IMR-90 (cell line): ENCODE measurements at regions not wholly inside any gene's neighbourhood (a gene's known extent, or its start where the extent isn't known, plus 50 kb on each side); places are given as distances from the start of the nearest gene placed in this dataset.

Experiments
- ATAC-seq: fragments of 200-7000 bp; cut with Tn5 transposase; 2 replicates; pipeline ENCODE4 v1.9.1; 2020; ENCODE audit warnings: low read depth, mild to moderate bottlenecking, moderate library complexity
- BruUV-seq: library from RNA; stranded (reverse); fragments of 400-500 nt; replicated peaks from 2 replicates; lab custom pipeline; 2021; lab: Mats Ljungman, UMichigan
- CTCF ChIA-PET: fragments of 300-600 bp; formaldehyde crosslinking; extraction: SDS; loops from one replicate; lab custom pipeline; 2021; ENCODE audit warnings: antibody characterized with exemption; lab: Yijun Ruan, JAX
- POLR2A ChIA-PET: fragments of 300-600 bp; sonication (Branson Sonifier 250); formaldehyde crosslinking; loops from one replicate; lab custom pipeline; 2022; ENCODE audit warnings: antibody characterized with exemption; ENCODE audit not compliant: unreplicated experiment; lab: Charles Lee
- DNase-seq: peaks from one replicate; pipeline ENCODE4 v3.0.0; 2013
- H2AFZ ChIP-seq: replicated peaks from 2 replicates; pipeline ENCODE3; 2013; ENCODE audit warnings: low read length, mild to moderate bottlenecking; ENCODE audit not compliant: poor library complexity
- H2AK5ac ChIP-seq: 2 replicates; pipeline ENCODE4 v1.6.1; 2013; ENCODE audit warnings: low read depth, low read length, inconsistent platforms
- H2AK9ac ChIP-seq: replicated peaks from 2 replicates; pipeline ENCODE3; 2013; ENCODE audit warnings: mild to moderate bottlenecking, low read depth, low read length, moderate library complexity; ENCODE audit not compliant: poor library complexity
- H2BK120ac ChIP-seq: 2 replicates; pipeline ENCODE4 v1.6.1; 2013; ENCODE audit warnings: low read depth, low read length, inconsistent platforms
- H2BK15ac ChIP-seq: 3 replicates; pipeline ENCODE4 v1.6.1; 2013; ENCODE audit warnings: low read depth, low read length, inconsistent platforms
- H2BK20ac ChIP-seq: 2 replicates; pipeline ENCODE4 v1.6.1; 2013; ENCODE audit warnings: low read depth, mild to moderate bottlenecking, inconsistent platforms, low read length, moderate library complexity
- H2BK5ac ChIP-seq: 2 replicates; pipeline ENCODE4 v1.6.1; 2013; ENCODE audit warnings: mild to moderate bottlenecking, low read depth, low read length, inconsistent platforms; ENCODE audit not compliant: poor library complexity, severe bottlenecking
- H3K14ac ChIP-seq: replicated peaks from 2 replicates; pipeline ENCODE4 v1.6.1; 2013; ENCODE audit warnings: low read depth, low read length, inconsistent platforms
- H3K18ac ChIP-seq: 2 replicates; pipeline ENCODE4 v1.6.1; 2013; ENCODE audit warnings: low read depth, low read length, control low read depth
- H3K23ac ChIP-seq: 2 replicates; pipeline ENCODE4 v1.6.1; 2013; ENCODE audit warnings: low read depth, low read length, inconsistent platforms
- H3K27ac ChIP-seq: 2 replicates; pipeline ENCODE4 v1.5.1; 2013; ENCODE audit warnings: mild to moderate bottlenecking, control low read depth, low read length; ENCODE audit not compliant: insufficient read depth
- H3K27me3 ChIP-seq: 2 replicates; pipeline ENCODE4 v1.6.1; 2013; ENCODE audit warnings: low read length; ENCODE audit not compliant: control insufficient read depth, insufficient read depth
- H3K36me3 ChIP-seq: 2 replicates; pipeline ENCODE4 v1.6.1; 2013; ENCODE audit warnings: low read length, mixed read lengths; ENCODE audit not compliant: control insufficient read depth, insufficient read depth
- H3K4ac ChIP-seq: 2 replicates; pipeline ENCODE4 v1.6.1; 2013; ENCODE audit warnings: low read depth, low read length, inconsistent platforms
- H3K4me1 ChIP-seq: 2 replicates; pipeline ENCODE4 v1.6.1; 2013; ENCODE audit warnings: low read length, mixed read lengths; ENCODE audit not compliant: control insufficient read depth, insufficient read depth
- H3K4me2 ChIP-seq: 2 replicates; pipeline ENCODE4 v1.6.1; 2013; ENCODE audit warnings: low read depth, mild to moderate bottlenecking, control low read depth, low read length, moderate library complexity
- H3K4me3 ChIP-seq: 2 replicates; pipeline ENCODE4 v1.5.1; 2013; ENCODE audit warnings: low read depth, mild to moderate bottlenecking, control low read depth, low read length, moderate library complexity; ENCODE audit not compliant: insufficient read depth
- H3K56ac ChIP-seq: 2 replicates; pipeline ENCODE4 v1.6.1; 2013; ENCODE audit warnings: low read length, inconsistent platforms; ENCODE audit not compliant: insufficient read depth; ENCODE audit errors: extremely low read depth
- H3K79me1 ChIP-seq, 2 experiments: 2 replicates each; pipeline ENCODE4 v1.6.1; 2013; ENCODE audit warnings: low read length in 2 of 2, inconsistent platforms in 1 of 2, low read depth in 1 of 2
- H3K9ac ChIP-seq: 2 replicates; pipeline ENCODE4 v1.6.1; 2013; ENCODE audit warnings: low read depth, low read length, control low read depth
- H3K9me1 ChIP-seq: 2 replicates; pipeline ENCODE4 v1.6.1; 2013; ENCODE audit warnings: low read length, inconsistent platforms; ENCODE audit not compliant: insufficient read depth
- H3K9me3 ChIP-seq: 2 replicates; pipeline ENCODE4 v1.6.1; 2013; ENCODE audit warnings: low read length; ENCODE audit not compliant: control insufficient read depth, insufficient read depth
- H4K20me1 ChIP-seq: 2 replicates; pipeline ENCODE4 v1.6.1; 2013; ENCODE audit warnings: low read length, inconsistent platforms; ENCODE audit not compliant: insufficient read depth
- H4K5ac ChIP-seq: 2 replicates; pipeline ENCODE4 v1.6.1; 2013; ENCODE audit warnings: mild to moderate bottlenecking, low read depth, low read length, control low read depth
- H4K8ac ChIP-seq, 2 experiments: 2 replicates each; pipeline ENCODE4 v1.6.1; 2013; ENCODE audit warnings: low read depth in 2 of 2, low read length in 2 of 2, control low read depth in 1 of 2, inconsistent platforms in 1 of 2
- H4K91ac ChIP-seq: 2 replicates; pipeline ENCODE4 v1.6.1; 2013; ENCODE audit warnings: low read depth, low read length, inconsistent platforms; ENCODE audit not compliant: insufficient read depth
- BHLHE40 ChIP-seq: fragments of 150-350 bp; IDR thresholded peaks from 2 replicates; pipeline ENCODE4 v1.6.1; 2016; ENCODE audit warnings: mild to moderate bottlenecking, low read depth, low read length
- CEBPB ChIP-seq: IDR thresholded peaks from 2 replicates; pipeline ENCODE4 v1.6.1; 2012; ENCODE audit warnings: low read depth, low read length, improper control_type of control experiment
- CTCF ChIP-seq: conservative IDR thresholded peaks from 2 replicates; pipeline ENCODE4 v1.5.1; 2012; ENCODE audit warnings: mild to moderate bottlenecking, low read depth, low read length, improper control_type of control experiment
- ELK1 ChIP-seq: fragments of 150-350 bp; IDR thresholded peaks from 2 replicates; pipeline ENCODE4 v1.6.1; 2016; ENCODE audit warnings: low read depth, mild to moderate bottlenecking, low read length, moderate library complexity, borderline replicate concordance
- FOS ChIP-seq: fragments of 150-350 bp; IDR thresholded peaks from 2 replicates; pipeline ENCODE4 v1.6.1; 2016; ENCODE audit warnings: low read depth, low read length
- MAFK ChIP-seq: IDR thresholded peaks from 2 replicates; pipeline ENCODE4 v1.6.1; 2012; ENCODE audit warnings: low read depth, low read length, improper control_type of control experiment
- MAZ ChIP-seq: IDR thresholded peaks from 2 replicates; pipeline ENCODE4 v1.6.1; 2012; ENCODE audit warnings: low read depth, mild to moderate bottlenecking, low read length, improper control_type of control experiment, moderate library complexity, borderline replicate concordance
- MXI1 ChIP-seq: IDR thresholded peaks from 2 replicates; pipeline ENCODE4 v1.6.1; 2012; ENCODE audit warnings: low read depth, mild to moderate bottlenecking, low read length, moderate library complexity, borderline replicate concordance
- NFE2L2 ChIP-seq: fragments of 150-350 bp; IDR thresholded peaks from 2 replicates; pipeline ENCODE4 v1.6.1; 2016; ENCODE audit warnings: low read depth, mild to moderate bottlenecking, low read length
- POLR2A ChIP-seq: IDR thresholded peaks from 2 replicates; pipeline ENCODE4 v1.6.1; 2012; ENCODE audit warnings: mild to moderate bottlenecking, low read depth, low read length
- RAD21 ChIP-seq: IDR thresholded peaks from 2 replicates; pipeline ENCODE4 v1.6.1; 2012; ENCODE audit warnings: low read length, improper control_type of control experiment
- RCOR1 ChIP-seq: IDR thresholded peaks from 2 replicates; pipeline ENCODE4 v1.6.1; 2012; ENCODE audit warnings: mild to moderate bottlenecking, low read length, improper control_type of control experiment; ENCODE audit not compliant: insufficient replicate concordance
- RFX5 ChIP-seq: IDR thresholded peaks from 2 replicates; pipeline ENCODE4 v1.8.0; 2012; ENCODE audit warnings: low read depth, mild to moderate bottlenecking, low read length, moderate library complexity
- SMC3 ChIP-seq: fragments of 150-350 bp; IDR thresholded peaks from 2 replicates; pipeline ENCODE4 v1.6.1; 2016; ENCODE audit warnings: low read depth, mild to moderate bottlenecking, antibody characterized with exemption, low read length, moderate library complexity
- USF2 ChIP-seq: fragments of 150-350 bp; IDR thresholded peaks from 2 replicates; pipeline ENCODE4 v1.6.1; 2017; ENCODE audit warnings: mild to moderate bottlenecking, antibody characterized with exemption, low read length, low read depth
- WGBS, 2 experiments: methylation state at CpG; one replicate each; pipeline versions ENCODE4 v1.1.5 to v1.1.7; 2013; ENCODE audit warnings: missing lambda C conversion rate in 2 of 2; ENCODE audit not compliant: insufficient read length in 1 of 2; ENCODE audit errors: extremely low coverage in 2 of 2; 5-methylcytosine and 5-hydroxymethylcytosine counted together
- dilution Hi-C: fragments of 300-500 bp; cut with HindIII; formaldehyde crosslinking; loops from one replicate; pipeline ENCODE4 v1.14.3; 2018; ENCODE audit warnings: low sequenced_read_pairs; ENCODE audit not compliant: unreplicated experiment
- in situ Hi-C: fragments of 300-500 bp; cut with MboI; formaldehyde crosslinking; loops from 3 replicates; pipeline ENCODE4 v1.14.3; 2019; ENCODE audit warnings: low sequenced_read_pairs, inconsistent platforms, mixed read lengths
- intact Hi-C: fragments of 100-400 bp; cut with micrococcal nuclease; formaldehyde crosslinking; loops from 2 replicates; pipeline ENCODE4 v1.10.0; 2022

- Histone ChIP-seq H3K23ac (no peak overlapping the region), H4K5ac (no peak overlapping the region), H3K27me3 (peaks cover 55% of the 10 kb centered on the region), H2BK20ac (no peak overlapping the region), H2AK5ac (no peak overlapping the region), H4K20me1 (no peaks in the 10 kb centered on the region), H2BK120ac (no peak overlapping the region), H2AK9ac (no peak overlapping the region), H3K9ac (no peak overlapping the region), H2BK15ac (no peak overlapping the region), H3K4me3 (no peak overlapping the region), H3K9me1 (0 out of 2 replicates have a peak, but pooled peaks cover under 1% of the 10 kb centered on the region), H2BK5ac (no peak overlapping the region), H3K79me1 (no peaks in the 10 kb centered on the region), H4K91ac (no peak overlapping the region), H2AFZ (no peak overlapping the region), H3K56ac (no peak overlapping the region), H3K9me3 (peaks cover 2% of the 10 kb centered on the region; the same call in 1 of the 2 replicates), H3K27ac (no peak overlapping the region), H3K36me3 (no peaks in the 10 kb centered on the region), H3K4me2 (no peak overlapping the region), H3K4ac (no peak overlapping the region), H3K4me1 (no peaks in the 10 kb centered on the region), H3K14ac (no peak overlapping the region), H3K18ac (no peak overlapping the region), H4K8ac (no peak overlapping the region)
- dilution Hi-C loops, result no loop called here
- intact Hi-C loops, result no loop called here
- BruUV-seq, result no TSS peak
- in situ Hi-C loops, result no loop called here
- TF ChIP-seq USF2 (no peak), ELK1 (no peak), BHLHE40 (no peak), MXI1 (no peak), RCOR1 (no peak), FOS (no peak), CEBPB (no peak), CTCF (no peak), MAFK (no peak), NFE2L2 (no peak), POLR2A (no peak), MAZ (no peak), RAD21 (no peak), SMC3 (no peak), RFX5 (no peak)
- 67% methylated on average over 2 of the region's 7 CpGs; no CpG with 5 or more reads in 1 of the 2 experiments for WGBS, 2 experiments
- ChIA-PET CTCF (no interaction called here), POLR2A (interaction anchor here (0.7 kb wide), 1 partner anchor 76 kb away, joined by 3 read pairs; no protein-coding TSS in a partner anchor)
- ATAC-seq (no peak), DNase-seq (no peak)
Observed at GRCh38 chr22:27680636-27681035, 120.9 kb downstream of the MN1 start.
